GM18517 (cell line): ENCODE measurements at regions not wholly inside any gene's neighbourhood (a gene's known extent, or its start where the extent isn't known, plus 50 kb on each side); places are given as distances from the start of the nearest gene placed in this dataset.

Experiments
- ATAC-seq: cut with Tn5 transposase; IDR thresholded peaks from one replicate; pipeline ENCODE4 v1.9.1; 2021; ENCODE audit warnings: mild to moderate bottlenecking, moderate library complexity; ENCODE audit not compliant: unreplicated experiment

- ATAC-seq = no peak
These were observed 730.5 kb downstream of the INHBA start for GRCh38 chr7:40972426-40972825.

GRCh38 chr7:40969641-40970040 lies 733.2 kb downstream of the INHBA start:
- ATAC-seq = no peak

- ATAC-seq = no peak
These were observed 736.2 kb downstream of the INHBA start for GRCh38 chr7:40966693-40967092.

GRCh38 chr7:40965774-40966173 lies 737.1 kb downstream of the INHBA start:
- ATAC-seq = peak; percentile 81

- ATAC-seq = no peak
These were observed 737.9 kb downstream of the INHBA start for GRCh38 chr7:40965016-40965415.

- ATAC-seq = no peak
These were observed 738.3 kb downstream of the INHBA start for GRCh38 chr7:40964610-40965009.

GRCh38 chr7:40959955-40960354 lies 742.9 kb downstream of the INHBA start:
- no peak for ATAC-seq

- ATAC-seq = no peak
These were observed 754.7 kb downstream of the INHBA start for GRCh38 chr7:40948239-40948638.

- no peak for ATAC-seq
These were observed 755.3 kb downstream of the INHBA start for GRCh38 chr7:40947566-40947965.

GRCh38 chr7:40946549-40946948 lies 756.3 kb downstream of the INHBA start:
- ATAC-seq = no peak

- no peak for ATAC-seq
These were observed 757.1 kb downstream of the INHBA start for GRCh38 chr7:40945788-40946187.

GRCh38 chr7:40944981-40945585 lies 757.8 kb downstream of the INHBA start:
- ATAC-seq = no peak

GRCh38 chr7:40937879-40938278 lies 765.0 kb downstream of the INHBA start:
- no peak for ATAC-seq

GRCh38 chr7:40935435-40935834 lies 767.5 kb downstream of the INHBA start:
- no peak for ATAC-seq

- ATAC-seq = no peak
These were observed 779.3 kb downstream of the INHBA start for GRCh38 chr7:40923626-40924025.

- no peak for ATAC-seq
These were observed 780.6 kb downstream of the INHBA start for GRCh38 chr7:40922316-40922670.

GRCh38 chr7:40921589-40922315 lies 781.1 kb downstream of the INHBA start:
- no peak for ATAC-seq

- no peak for ATAC-seq
These were observed 784.0 kb downstream of the SUGCT start for GRCh38 chr7:40918701-40919271.

- no peak for ATAC-seq
These were observed 782.0 kb downstream of the SUGCT start for GRCh38 chr7:40916813-40917212.

GRCh38 chr7:40915071-40915470 lies 780.3 kb downstream of the SUGCT start:
- ATAC-seq = no peak
